ENCODE measurements at regions not wholly inside any gene's neighbourhood (a gene's known extent, or its start where the extent isn't known, plus 50 kb on each side); places are given as distances from the start of the nearest gene placed in this dataset.

GRCh38 chr16:66129196-66129595 is 237.3 kb upstream of the CDH5 start (continued):
- no peak for TF ChIP-seq ZBTB33 (IDR thresholded peaks at IDR 0.05; ENCODE audit: extremely low read depth, insufficient replicate concordance, low read length)

GRCh38 chr16:66128371-66128770 is 238.1 kb upstream of the CDH5 start:
- no peak overlapping the region for H3K27ac ChIP-seq (ENCODE audit: low read depth, low read length)
- no peak overlapping the region for H3K4me2 ChIP-seq (ENCODE audit: low read length)
- RAD21 ChIA-PET (ENCODE audit: low non-redundant PET in 1 of 2, low total read pairs in 2 of 2, uncharacterized antibody in 2 of 2, unreplicated experiment in 2 of 2), result no interaction called here
- no peak for TF ChIP-seq YY1 (IDR thresholded peaks at IDR 0.05; ENCODE audit: extremely low read depth, insufficient replicate concordance, low read depth, low read length)
- no peak for TF ChIP-seq ZBTB33 (IDR thresholded peaks at IDR 0.05; ENCODE audit: extremely low read depth, insufficient replicate concordance, low read length)
- no peak for TF ChIP-seq CEBPB (IDR thresholded peaks at IDR 0.05; ENCODE audit: low read depth)
- no peak for TF ChIP-seq SIN3A (IDR thresholded peaks at IDR 0.05; ENCODE audit: low read depth)
- no peak for TF ChIP-seq EZH2 (IDR thresholded peaks at IDR 0.05)
- no peak for TF ChIP-seq EZH2phosphoT487 (IDR thresholded peaks at IDR 0.05; ENCODE audit: borderline replicate concordance)
- no peak for TF ChIP-seq POLR2A (IDR thresholded peaks at IDR 0.05; ENCODE audit: borderline replicate concordance, extremely low read depth, insufficient read depth, insufficient read length)
- TF ChIP-seq POLR2AphosphoS5 (IDR thresholded peaks at IDR 0.05; ENCODE audit: low read depth, low read length), result no peak
- TF ChIP-seq ELF1 (IDR thresholded peaks at IDR 0.05; ENCODE audit: borderline replicate concordance, low read depth), result no peak
- no peak for TF ChIP-seq FOSL1 (IDR thresholded peaks at IDR 0.05; ENCODE audit: low read depth)
- ATAC-seq, result no peak
- CTCF ChIA-PET, result no interaction called here
- no peaks in the 10 kb centered on the region for H4K20me1 ChIP-seq (ENCODE audit: insufficient read depth)
- intact Hi-C loops (cut with micrococcal nuclease), result no loop called here
- H3K36me3 ChIP-seq (ENCODE audit: control insufficient read depth in 1 of 2, insufficient read depth in 2 of 2, low read length in 2 of 2), result no peaks in the 10 kb centered on the region
- H3K4me1 ChIP-seq (ENCODE audit: control insufficient read depth in 1 of 2, insufficient read depth in 2 of 2, low read length in 2 of 2), result peaks cover 2 to 21% of the 10 kb centered on the region in 2 experiments; a peak in 3 of 4 replicates
- DNase-seq (ENCODE audit: low read depth, low spot score), result no peak
- peaks cover 28% of the 10 kb centered on the region for H3K27me3 ChIP-seq (ENCODE audit: insufficient read depth, low read length)
- BruUV-seq (replicated peaks), result no TSS peak
- POLR2A ChIA-PET, result no interaction called here
- no peak overlapping the region for H3K4me3 ChIP-seq (replicated peaks in 1 of 2; ENCODE audit: low read depth in 1 of 2, low read length in 2 of 2)
- no peaks in the 10 kb centered on the region for H3K9me3 ChIP-seq (ENCODE audit: control insufficient read depth in 1 of 2, insufficient read depth in 1 of 2, low read depth in 1 of 2, low read length in 2 of 2)
- no peaks in the 10 kb centered on the region for H3K79me2 ChIP-seq (ENCODE audit: insufficient read depth, low read length)
- no peaks in the 10 kb centered on the region for H3K9me2 ChIP-seq (ENCODE audit: insufficient read depth)
- no peak overlapping the region for H2AFZ ChIP-seq (ENCODE audit: low read depth, low read length, poor library complexity, severe bottlenecking)
- no peak overlapping the region for H3K9ac ChIP-seq (ENCODE audit: low read length)
